C4-2B (cell line): ENCODE measurements at regions not wholly inside any gene's neighbourhood (a gene's known extent, or its start where the extent isn't known, plus 50 kb on each side); places are given as distances from the start of the nearest gene placed in this dataset.

Source experiments
- H3K27ac ChIP-seq: fragments of 450-650 bp; 2 replicates; pipeline ENCODE4 v1.5.1; 2017
- CTCF ChIP-seq: fragments of 450-650 bp; conservative IDR thresholded peaks from 2 replicates; pipeline ENCODE4 v1.5.1; 2017; ENCODE audit warnings: mild to moderate bottlenecking
- ZFX ChIP-seq: fragments of 450-650 bp; IDR thresholded peaks from 2 replicates; pipeline ENCODE4 v1.6.1; 2017

GRCh38 chr13:22092791-22093560 lies 422.1 kb downstream of the FGF9 start:
- TF ChIP-seq CTCF (no peak), ZFX (no peak)
- no peak overlapping the region for H3K27ac ChIP-seq

DNA sequence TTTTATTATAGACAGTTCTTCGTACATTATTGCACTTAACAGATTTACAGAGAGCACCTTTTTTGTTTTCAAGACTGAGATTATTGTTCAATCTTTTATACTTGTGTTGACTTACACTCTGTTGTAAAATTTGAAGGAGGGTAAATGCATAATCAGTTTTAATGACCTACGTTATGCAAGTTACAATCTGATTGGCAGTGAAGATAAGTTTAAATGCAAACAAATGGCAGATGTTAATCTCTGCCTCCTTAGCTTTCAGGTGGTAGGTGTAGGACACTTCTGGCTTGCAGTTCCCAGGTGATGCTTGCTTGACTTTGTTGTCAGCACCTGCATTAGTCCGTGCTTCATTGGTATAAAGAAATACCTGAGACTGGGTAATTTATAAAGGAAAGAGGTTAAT lies 424.9 kb downstream of the FGF9 start:
- peak overlapping the region; percentile 16; the same call in 1 of the 2 replicates for H3K27ac ChIP-seq
- TF ChIP-seq ZFX, result no peak
- TF ChIP-seq CTCF, result no peak

DNA sequence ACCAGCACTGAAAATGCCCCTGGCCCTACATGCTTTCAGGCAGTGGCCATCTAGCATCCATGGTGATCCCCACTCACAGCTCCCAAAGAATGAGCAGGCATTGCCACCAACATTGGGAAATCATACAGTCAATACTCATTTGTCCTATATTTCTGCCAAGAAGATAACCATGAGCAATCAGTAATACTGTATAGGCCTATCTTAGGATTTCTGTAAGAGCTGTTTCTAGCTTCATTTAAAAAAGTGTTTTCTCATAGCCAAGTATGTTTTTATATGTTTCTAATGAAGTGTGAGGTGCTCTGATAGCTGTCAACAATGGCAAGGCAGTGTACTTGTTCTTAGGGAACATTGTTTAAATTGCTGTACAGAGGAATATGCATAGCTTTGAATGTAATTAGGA lies 428.7 kb downstream of the FGF9 start:
- H3K27ac ChIP-seq, result no peak overlapping the region
- TF ChIP-seq CTCF, result no peak
- no peak for TF ChIP-seq ZFX

DNA sequence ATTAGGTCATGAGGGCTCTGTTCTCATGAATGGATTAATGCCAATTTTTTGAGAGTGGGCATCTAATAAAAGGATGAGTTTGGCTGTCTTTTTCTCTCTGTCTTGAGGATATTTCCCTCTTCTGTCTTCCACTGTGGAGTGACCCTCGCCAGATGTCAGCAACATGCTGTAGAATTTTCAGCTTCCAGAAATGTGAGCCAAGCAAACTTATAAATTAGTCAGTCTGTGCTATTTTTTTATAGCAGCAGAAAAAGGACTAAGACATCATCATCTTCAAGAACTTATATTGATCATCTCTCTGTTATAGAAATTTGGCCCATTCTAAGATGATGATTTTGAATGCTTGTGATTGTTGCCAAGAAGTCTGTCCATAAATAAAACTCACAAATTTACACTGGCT lies 431.4 kb downstream of the FGF9 start:
- TF ChIP-seq CTCF (no peak), ZFX (no peak)
- H3K27ac ChIP-seq, result no peak overlapping the region

DNA sequence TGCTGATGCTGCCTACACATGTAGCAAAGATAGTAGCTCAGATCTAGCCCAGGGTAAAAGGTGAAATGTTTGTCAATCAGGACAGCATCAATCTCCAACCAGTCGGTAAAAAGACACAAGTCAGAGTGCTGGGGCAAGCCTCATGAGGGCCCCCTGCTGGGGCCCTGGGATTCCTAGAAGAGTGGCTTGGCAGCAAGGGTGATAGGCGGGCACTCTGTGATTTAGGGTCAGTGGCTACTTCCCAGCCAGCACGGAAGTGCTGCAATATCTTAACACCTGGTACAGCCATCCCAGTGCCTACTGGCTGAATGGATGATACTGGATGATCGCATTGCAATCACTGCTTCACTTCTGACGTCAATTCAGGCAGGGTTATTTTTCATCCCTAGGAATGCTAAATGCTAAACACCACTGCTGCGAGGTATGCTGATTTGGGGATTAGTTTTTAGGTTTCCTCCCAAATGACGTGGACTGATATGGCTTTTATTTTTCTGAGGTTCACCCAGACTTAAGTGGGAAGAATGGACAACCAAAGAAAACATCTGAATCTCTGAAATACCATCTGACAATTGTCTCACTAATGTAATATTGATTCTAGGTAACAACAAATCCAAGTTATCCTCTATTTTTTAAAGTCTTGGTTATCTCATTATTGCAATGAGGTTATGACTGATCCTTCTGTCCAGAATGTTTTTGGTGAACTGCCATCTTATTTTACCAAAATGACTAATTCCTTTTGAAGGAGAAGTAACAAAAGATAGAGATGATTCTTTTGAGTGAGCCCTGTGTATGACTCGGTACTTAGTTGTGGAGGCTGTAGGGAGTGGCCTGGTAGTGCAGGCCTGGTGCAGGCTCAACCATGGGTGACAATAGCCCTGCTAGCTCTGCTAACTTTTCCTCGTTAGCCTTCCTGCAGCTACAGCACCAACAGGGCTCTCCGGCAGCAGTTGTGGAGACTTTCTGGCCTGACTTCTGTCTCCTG lies 432.5 kb downstream of the FGF9 start:
- H3K27ac ChIP-seq, result no peak overlapping the region
- TF ChIP-seq CTCF (no peak; the same call in 1 of the 2 replicates), ZFX (no peak)

DNA sequence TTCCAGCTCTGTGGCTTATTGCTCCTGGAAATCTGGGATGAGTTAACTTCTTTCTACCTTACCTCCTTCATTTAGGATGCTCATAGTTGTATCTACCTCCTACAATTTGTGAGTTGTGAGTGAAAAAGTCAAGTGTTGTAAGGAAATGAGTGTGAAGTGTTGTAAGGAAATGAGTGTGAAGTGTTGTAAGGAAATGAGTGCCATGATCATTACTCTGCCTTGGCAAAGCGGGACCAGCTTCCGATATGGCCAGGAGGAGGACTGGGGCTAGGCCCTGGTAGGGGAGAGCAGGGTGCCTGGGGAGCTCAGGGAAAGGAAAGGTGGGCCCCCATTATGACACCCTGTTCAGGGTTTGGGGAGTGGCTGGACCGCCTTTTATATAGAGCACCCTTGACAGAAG lies 435.2 kb downstream of the FGF9 start:
- TF ChIP-seq ZFX (no peak), CTCF (no peak)
- H3K27ac ChIP-seq, result peak overlapping the region; percentile 69; the same call in 1 of the 2 replicates

- H3K27ac ChIP-seq, result peak overlapping the region; percentile 69
These were observed 436.7 kb downstream of the FGF9 start for GRCh38 chr13:22107549-22107948.

More at GRCh38 chr13:22107549-22107948, 436.7 kb downstream of the FGF9 start:
- no peak for TF ChIP-seq CTCF
- no peak for TF ChIP-seq ZFX
